H1 (cell line): ENCODE measurements at regions not wholly inside any gene's neighbourhood (a gene's known extent, or its start where the extent isn't known, plus 50 kb on each side); places are given as distances from the start of the nearest gene placed in this dataset.

Experiments
- CTCF ChIA-PET: fragments of 300-600 bp; sonication (Branson Sonifier 250); formaldehyde crosslinking; loops from one replicate; lab custom pipeline; 2021; ENCODE audit not compliant: partially characterized antibody; lab: Charles Lee
- POLR2A ChIA-PET: fragments of 300-600 bp; sonication (Branson Sonifier 250); formaldehyde crosslinking; loops from one replicate; lab custom pipeline; 2021; ENCODE audit warnings: inconsistent platforms; ENCODE audit not compliant: partially characterized antibody; lab: Charles Lee
- DNase-seq, 2 experiments: peaks; one replicate each; pipeline versions ENCODE4 v3.0.0 to v3.0.0-alpha.2; 2010 to 2022; ENCODE audit warnings: low spot score in 2 of 2, low read depth in 1 of 2, mixed read lengths in 1 of 2
- FAIRE-seq: peaks from 2 replicates; lab custom pipeline; 2011; peaks lifted over from hg19 to GRCh38; lab: Jason Lieb, UNC
- H2AFZ ChIP-seq: 2 replicates; pipeline ENCODE4 v1.8.1; 2012; ENCODE audit warnings: low read length, inconsistent platforms
- H2AK5ac ChIP-seq: 2 replicates; pipeline ENCODE4 v1.6.1; 2013; ENCODE audit warnings: low read depth, low read length
- H2BK120ac ChIP-seq: replicated peaks from 2 replicates; pipeline ENCODE3; 2013; ENCODE audit warnings: low read depth, low read length, inconsistent platforms
- H2BK12ac ChIP-seq: 2 replicates; pipeline ENCODE4 v1.6.1; 2013; ENCODE audit warnings: low read depth, low read length
- H2BK15ac ChIP-seq: 2 replicates; pipeline ENCODE4 v1.6.1; 2013; ENCODE audit warnings: low read length
- H2BK20ac ChIP-seq: 2 replicates; pipeline ENCODE4 v1.6.1; 2013; ENCODE audit warnings: low read length
- H2BK5ac ChIP-seq: 2 replicates; pipeline ENCODE4 v1.6.1; 2013; ENCODE audit warnings: low read depth, low read length
- H3K14ac ChIP-seq: 2 replicates; pipeline ENCODE4 v1.6.1; 2013; ENCODE audit warnings: inconsistent platforms; ENCODE audit not compliant: insufficient read length
- H3K18ac ChIP-seq: 2 replicates; pipeline ENCODE4 v1.6.1; 2013; ENCODE audit warnings: low read length; ENCODE audit errors: extremely low read depth
- H3K23ac ChIP-seq: 2 replicates; pipeline ENCODE4 v1.6.1; 2013; ENCODE audit warnings: inconsistent platforms; ENCODE audit not compliant: insufficient read length
- H3K23me2 ChIP-seq: 2 replicates; pipeline ENCODE4 v1.6.1; 2013; ENCODE audit warnings: low read depth, low read length
- H3K27ac ChIP-seq: 2 replicates; pipeline ENCODE4 v1.6.1; 2011; ENCODE audit warnings: low read depth, low read length, inconsistent platforms
- H3K27me3 ChIP-seq, 4 experiments: replicated peaks in 1 of 4; 1 replicate in 1 of 4; 2 replicates in 3 of 4; pipeline versions ENCODE4 v1.6.1 to v1.8.1; 2011 to 2013; ENCODE audit warnings: low read length in 3 of 4, mild to moderate bottlenecking in 3 of 4, inconsistent platforms in 2 of 4, mixed read lengths in 2 of 4, moderate library complexity in 1 of 4; ENCODE audit not compliant: control insufficient read depth in 3 of 4, insufficient read depth in 3 of 4; ENCODE audit errors: extremely low read depth in 1 of 4
- H3K36me3 ChIP-seq, 4 experiments: 2 replicates each; pipeline versions ENCODE4 v1.6.1 to v1.8.1; 2011 to 2013; ENCODE audit warnings: mild to moderate bottlenecking in 4 of 4, low read length in 3 of 4, moderate library complexity in 2 of 4, control low read depth in 1 of 4, inconsistent platforms in 1 of 4; ENCODE audit not compliant: insufficient read depth in 4 of 4, control insufficient read depth in 2 of 4
- H3K4ac ChIP-seq: replicated peaks from 2 replicates; pipeline ENCODE3; 2013; ENCODE audit warnings: low read length, low read depth, mixed read lengths, inconsistent platforms; ENCODE audit not compliant: insufficient read length
- H3K4me1 ChIP-seq, 4 experiments: replicated peaks in 1 of 4; 1 replicate in 1 of 4; 2 replicates in 3 of 4; pipeline versions ENCODE4 v1.6.1 to v1.8.1; 2011 to 2013; ENCODE audit warnings: low read length in 3 of 4, inconsistent platforms in 2 of 4, mixed read lengths in 1 of 4; ENCODE audit not compliant: insufficient read depth in 4 of 4, control insufficient read depth in 3 of 4
- H3K4me2 ChIP-seq, 2 experiments: 2 replicates each; pipeline versions ENCODE4 v1.6.1 to v1.8.1; 2011 to 2013; ENCODE audit warnings: low read depth in 2 of 2, low read length in 2 of 2, control low read depth in 1 of 2, inconsistent platforms in 1 of 2, mild to moderate bottlenecking in 1 of 2; ENCODE audit not compliant: insufficient read depth in 1 of 2
- H3K4me3 ChIP-seq, 4 experiments: fragments of 200-600, 300-600 bp in 1 of 4; sonication (generic), shearing (Covaris generic), sonication (Bioruptor Twin) in 1 of 4; 2 replicates each; pipeline versions ENCODE4 v1.5.1 to v1.8.1; 2011 to 2016; ENCODE audit warnings: low read length in 4 of 4, low read depth in 3 of 4, control low read depth in 2 of 4, inconsistent platforms in 2 of 4, mild to moderate bottlenecking in 2 of 4, mixed read lengths in 1 of 4, moderate library complexity in 1 of 4; ENCODE audit not compliant: insufficient read depth in 2 of 4; ENCODE audit errors: extremely low read depth in 1 of 4
- H3K56ac ChIP-seq: replicated peaks from 2 replicates; pipeline ENCODE3; 2013; ENCODE audit warnings: low read depth, mild to moderate bottlenecking, mixed read lengths, low read length, inconsistent platforms; ENCODE audit not compliant: insufficient read length
- H3K79me1 ChIP-seq: 2 replicates; pipeline ENCODE4 v1.6.1; 2013; ENCODE audit warnings: low read depth, low read length, control low read depth
- H3K79me2 ChIP-seq, 2 experiments: 2 replicates each; pipeline versions ENCODE4 v1.6.1 to v1.8.1; 2012 to 2013; ENCODE audit warnings: low read length in 2 of 2, mild to moderate bottlenecking in 2 of 2, inconsistent platforms in 1 of 2; ENCODE audit not compliant: insufficient read depth in 2 of 2, control insufficient read depth in 1 of 2
- H3K9ac ChIP-seq, 4 experiments: replicated peaks in 1 of 4; 1 replicate in 1 of 4; 2 replicates in 3 of 4; pipeline versions ENCODE4 v1.6.1 to v1.8.1; 2011 to 2013; ENCODE audit warnings: low read depth in 3 of 4, low read length in 3 of 4, control low read depth in 2 of 4, mild to moderate bottlenecking in 2 of 4, moderate library complexity in 2 of 4, inconsistent platforms in 1 of 4; ENCODE audit errors: extremely low read depth in 1 of 4
- H3K9me3 ChIP-seq, 2 experiments: 2 replicates each; pipeline versions ENCODE4 v1.6.1 to v1.8.1; 2012 to 2013; ENCODE audit warnings: mild to moderate bottlenecking in 2 of 2, moderate library complexity in 2 of 2, control low read depth in 1 of 2, inconsistent platforms in 1 of 2, low read depth in 1 of 2, low read length in 1 of 2, mixed read lengths in 1 of 2; ENCODE audit not compliant: insufficient read depth in 2 of 2
- H4K20me1 ChIP-seq, 2 experiments: replicated peaks in 1 of 2; 2 replicates each; pipeline versions ENCODE3 to v1.8.1; 2011 to 2013; ENCODE audit warnings: inconsistent platforms in 2 of 2, low read length in 2 of 2, mild to moderate bottlenecking in 1 of 2; ENCODE audit not compliant: insufficient read depth in 2 of 2, control insufficient read depth in 1 of 2
- H4K5ac ChIP-seq: 2 replicates; pipeline ENCODE4 v1.6.1; 2013; ENCODE audit warnings: low read length, low read depth, mixed read lengths, inconsistent platforms; ENCODE audit not compliant: insufficient read length
- H4K8ac ChIP-seq: 2 replicates; pipeline ENCODE4 v1.8.0; 2013; ENCODE audit warnings: mild to moderate bottlenecking, moderate library complexity, low read length, inconsistent platforms; ENCODE audit not compliant: insufficient read depth; ENCODE audit errors: extremely low read depth
- H4K91ac ChIP-seq: replicated peaks from 2 replicates; pipeline ENCODE3; 2013; ENCODE audit warnings: low read length, mixed read lengths, inconsistent platforms; ENCODE audit not compliant: insufficient read length
- CBX8 ChIP-seq: fragments of 300-800, 300-1000 bp; sonication (generic); IDR thresholded peaks from 2 replicates; pipeline ENCODE4 v1.7.1; 2016; ENCODE audit warnings: low read depth, low read length, borderline replicate concordance
- EZH2 ChIP-seq: fragments of 200-600 bp; sonication (generic); IDR thresholded peaks from 2 replicates; pipeline ENCODE4 v1.7.1; 2012; ENCODE audit warnings: low read depth, mild to moderate bottlenecking, moderate library complexity, low read length, inconsistent platforms; ENCODE audit not compliant: severe bottlenecking
- FOSL1 ChIP-seq: IDR thresholded peaks from 2 replicates; pipeline ENCODE4 v1.6.1; 2011; ENCODE audit warnings: mild to moderate bottlenecking, low read depth, low read length, moderate library complexity; ENCODE audit not compliant: insufficient read depth
- HDAC2 ChIP-seq, 2 experiments: fragments of 300-600 bp in 1 of 2; sonication (generic) in 1 of 2; IDR thresholded peaks; 2 replicates each; pipeline ENCODE4 v1.6.1; 2011 to 2012; ENCODE audit warnings: low read depth in 2 of 2, low read length in 2 of 2, mild to moderate bottlenecking in 2 of 2, moderate library complexity in 2 of 2, borderline replicate concordance in 1 of 2, inconsistent platforms in 1 of 2
- NRF1 ChIP-seq: IDR thresholded peaks from 2 replicates; pipeline ENCODE4 v1.6.1; 2011; ENCODE audit warnings: mild to moderate bottlenecking, low read depth, low read length, improper control_type of control experiment
- POLR2AphosphoS5 ChIP-seq: IDR thresholded peaks from 2 replicates; pipeline ENCODE4 v1.6.1; 2011; ENCODE audit warnings: low read depth, low read length
- POU5F1 ChIP-seq: IDR thresholded peaks from 2 replicates; pipeline ENCODE4 v1.6.1; 2011; ENCODE audit warnings: low read depth, mild to moderate bottlenecking, low read length, moderate library complexity
- RNF2 ChIP-seq: fragments of 200-900, 300-1000 bp; sonication (generic); IDR thresholded peaks from 2 replicates; pipeline ENCODE4 v1.7.1; 2016; ENCODE audit warnings: borderline replicate concordance, low read depth, mild to moderate bottlenecking, antibody characterized with exemption, low read length; ENCODE audit not compliant: poor library complexity, severe bottlenecking; ENCODE audit errors: missing control alignments
- RXRA ChIP-seq: IDR thresholded peaks from 2 replicates; pipeline ENCODE4 v1.6.1; 2011; ENCODE audit warnings: low read depth, mild to moderate bottlenecking, low read length, moderate library complexity; ENCODE audit not compliant: insufficient read depth
- SIN3A ChIP-seq, 2 experiments: IDR thresholded peaks in 1 of 2; conservative IDR thresholded peaks in 1 of 2; 2 replicates each; pipeline ENCODE4 v1.6.1; 2011 to 2012; ENCODE audit warnings: low read length in 2 of 2, improper control_type of control experiment in 1 of 2, low read depth in 1 of 2, mild to moderate bottlenecking in 1 of 2
- SP1 ChIP-seq: IDR thresholded peaks from 2 replicates; pipeline ENCODE4 v1.6.1; 2011; ENCODE audit warnings: low read depth, low read length
- SP2 ChIP-seq: IDR thresholded peaks from 2 replicates; pipeline ENCODE4 v1.6.1; 2012; ENCODE audit warnings: mild to moderate bottlenecking, low read length, inconsistent platforms
- TAF1 ChIP-seq: IDR thresholded peaks from 2 replicates; pipeline ENCODE4 v1.6.1; 2011; ENCODE audit warnings: mild to moderate bottlenecking, low read depth, low read length
- WGBS, 2 experiments: shearing (Covaris generic) in 1 of 2; methylation state at CpG; one replicate each; pipeline versions ENCODE4 v1.1.6 to v1.1.7; 2013 to 2015; ENCODE audit warnings: low lambda C conversion rate in 2 of 2, mixed read lengths in 2 of 2, inconsistent platforms in 1 of 2, low coverage in 1 of 2, missing lambda C conversion rate in 1 of 2; ENCODE audit not compliant: insufficient replicate concordance in 2 of 2, insufficient coverage in 1 of 2, insufficient read length in 1 of 2; ENCODE audit errors: extremely low coverage in 1 of 2, missing lambda C conversion rate in 1 of 2; 5-methylcytosine and 5-hydroxymethylcytosine counted together
- TF ChIP-seq, protein P1 (sequence below): IDR thresholded peaks from 2 replicates; pipeline ENCODE4 v1.6.1; 2011; ENCODE audit warnings: low read length, improper control_type of control experiment

- Histone ChIP-seq H3K36me3 (no peaks in the 10 kb centered on the region), H4K91ac (no peak overlapping the region), H3K9ac (no peak overlapping the region), H3K79me2 (no peaks in the 10 kb centered on the region), H3K14ac (no peak overlapping the region), H3K23ac (no peak overlapping the region), H3K23me2 (no peaks in the 10 kb centered on the region), H3K27ac (no peak overlapping the region), H3K4me3 (no peak overlapping the region), H3K9me3 (no peaks in the 10 kb centered on the region), H3K79me1 (no peaks in the 10 kb centered on the region), H2AFZ (no peak overlapping the region), H2BK12ac (no peak overlapping the region), H4K8ac (no peak overlapping the region), H2BK5ac (no peak overlapping the region), H2BK15ac (no peak overlapping the region), H2BK120ac (no peak overlapping the region), H3K56ac (no peak overlapping the region), H4K5ac (no peak overlapping the region), H2AK5ac (no peak overlapping the region), H4K20me1 (no peaks in the 10 kb centered on the region), H2BK20ac (no peak overlapping the region), H3K27me3 (no peaks in the 10 kb centered on the region), H3K4me1 (no peaks in the 10 kb centered on the region), H3K18ac (no peak overlapping the region), H3K4ac (no peak overlapping the region), H3K4me2 (no peak overlapping the region)
- WGBS, 2 experiments: 93% methylated on average over 1 of the region's 1 CpG; no CpG with 5 or more reads in 1 of the 2 experiments
- FAIRE-seq (no peak), DNase-seq (no peak)
- ChIA-PET POLR2A (no interaction called here), CTCF (no interaction called here)
- TF ChIP-seq POU5F1: no peak
- TF ChIP-seq POLR2AphosphoS5: no peak
- no peak for TF ChIP-seq FOSL1
- no peak for TF ChIP-seq SP1
- no peak for TF ChIP-seq HDAC2 (IDR thresholded peaks at IDR 0.05; ENCODE audit: borderline replicate concordance in 1 of 2, low read depth in 2 of 2, low read length in 2 of 2)
- no peak for TF ChIP-seq TAF1
- TF ChIP-seq EZH2: no peak
- no peak for TF ChIP-seq SIN3A (conservative IDR thresholded peaks at IDR 0.05 in 1 of 2, IDR thresholded peaks at IDR 0.05 in 1 of 2; ENCODE audit: low read depth in 1 of 2, low read length in 2 of 2)
- TF ChIP-seq NRF1: no peak
- TF ChIP-seq, protein P1, sequence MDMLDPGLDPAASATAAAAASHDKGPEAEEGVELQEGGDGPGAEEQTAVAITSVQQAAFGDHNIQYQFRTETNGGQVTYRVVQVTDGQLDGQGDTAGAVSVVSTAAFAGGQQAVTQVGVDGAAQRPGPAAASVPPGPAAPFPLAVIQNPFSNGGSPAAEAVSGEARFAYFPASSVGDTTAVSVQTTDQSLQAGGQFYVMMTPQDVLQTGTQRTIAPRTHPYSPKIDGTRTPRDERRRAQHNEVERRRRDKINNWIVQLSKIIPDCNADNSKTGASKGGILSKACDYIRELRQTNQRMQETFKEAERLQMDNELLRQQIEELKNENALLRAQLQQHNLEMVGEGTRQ: no peak
- no peak for TF ChIP-seq SP2
- TF ChIP-seq CBX8: no peak
- no peak for TF ChIP-seq RNF2
- no peak for TF ChIP-seq RXRA
Measured at GRCh38 chr18:65221736-65222135, 529.1 kb upstream of the CDH7 start.
